GM19468 (cell line): ENCODE measurements at regions not wholly inside any gene's neighbourhood (a gene's known extent, or its start where the extent isn't known, plus 50 kb on each side); places are given as distances from the start of the nearest gene placed in this dataset.

Experiments used
- ATAC-seq: cut with Tn5 transposase; IDR thresholded peaks from one replicate; pipeline ENCODE4 v1.9.1; 2021; ENCODE audit warnings: mild to moderate bottlenecking, moderate library complexity, moderate number of reproducible peaks; ENCODE audit not compliant: unreplicated experiment; ENCODE audit errors: extremely low read depth

DNA sequence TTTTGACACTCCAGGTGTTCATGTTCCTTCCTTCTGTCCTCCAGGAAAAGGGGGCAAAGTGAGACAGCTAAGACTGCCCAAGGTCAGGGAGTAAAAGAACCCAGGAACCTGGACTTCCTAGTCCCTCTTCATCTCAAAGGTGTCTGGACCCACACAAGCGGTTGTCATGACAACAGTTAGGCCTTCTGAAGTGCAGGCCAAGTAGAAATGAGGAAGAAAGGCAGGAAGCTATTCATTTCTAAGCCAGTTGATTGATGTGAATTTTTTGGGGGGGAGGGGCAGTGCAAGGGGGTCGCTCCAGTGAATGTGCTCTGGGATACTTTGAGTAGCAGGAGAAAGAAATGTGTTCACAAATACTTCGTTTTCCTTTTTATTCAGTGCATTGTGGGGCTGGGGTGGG is 114.3 kb downstream of the NAV1 start:
- no peak for ATAC-seq

DNA sequence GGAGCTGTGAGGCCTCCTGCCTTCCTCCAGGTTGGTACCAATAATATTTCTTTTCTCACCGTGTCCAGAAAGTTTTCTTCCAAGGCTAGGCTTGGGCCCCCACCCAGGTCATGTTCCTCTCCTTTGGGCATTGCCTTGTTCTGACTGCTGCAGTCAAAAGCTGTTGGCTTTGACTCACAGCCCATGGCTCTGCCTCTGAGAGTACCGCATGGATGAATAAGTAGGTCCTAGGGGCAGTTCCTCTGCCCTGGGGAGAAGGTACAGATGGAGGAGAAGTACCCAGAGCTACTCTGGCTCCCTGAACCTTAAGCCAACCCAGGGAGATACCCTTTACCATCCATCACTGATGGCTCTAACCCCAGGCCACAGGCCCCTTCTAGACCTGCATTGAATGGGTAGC is 115.0 kb downstream of the NAV1 start:
- ATAC-seq: no peak

DNA sequence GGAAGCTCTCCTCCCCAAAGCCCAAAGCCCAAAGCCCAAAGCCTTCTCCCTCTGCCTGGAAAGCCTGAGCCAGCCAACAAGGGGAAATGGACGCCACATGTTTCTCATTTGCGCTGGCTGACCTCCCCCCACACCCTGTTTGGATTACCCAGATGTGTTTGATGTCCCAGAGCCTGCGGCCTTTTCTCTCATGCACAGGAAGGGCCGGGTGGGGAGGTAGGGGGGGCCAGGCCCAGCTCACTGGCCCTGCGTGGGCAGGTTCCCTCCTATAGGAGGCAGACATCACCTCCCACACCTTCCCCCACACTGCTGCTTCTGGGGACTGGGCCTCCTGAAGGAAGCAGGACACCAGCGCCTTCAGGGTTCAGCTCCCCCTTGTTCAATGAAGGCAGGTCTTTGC is 116.3 kb downstream of the NAV1 start:
- ATAC-seq: no peak

DNA sequence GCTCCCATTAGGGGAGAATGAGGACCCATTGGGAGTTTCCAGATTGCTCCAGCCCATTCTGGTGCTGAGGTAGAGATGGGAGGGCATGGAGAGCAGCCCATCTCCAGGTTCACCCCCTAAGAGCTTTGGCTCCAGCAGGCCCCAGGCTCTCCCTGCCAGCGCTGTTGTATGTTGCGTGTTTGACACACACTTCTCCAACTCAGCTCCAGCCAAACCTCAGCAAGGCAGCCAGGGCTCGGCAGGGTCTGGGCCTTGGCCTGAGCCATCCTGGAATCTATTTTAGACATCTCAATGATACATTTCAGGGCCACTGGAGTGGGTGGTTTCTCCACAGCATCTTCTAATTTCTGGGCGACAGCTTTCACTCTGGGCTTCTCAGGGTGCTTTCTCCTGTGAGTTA is 117.0 kb downstream of the NAV1 start:
- no peak for ATAC-seq

DNA sequence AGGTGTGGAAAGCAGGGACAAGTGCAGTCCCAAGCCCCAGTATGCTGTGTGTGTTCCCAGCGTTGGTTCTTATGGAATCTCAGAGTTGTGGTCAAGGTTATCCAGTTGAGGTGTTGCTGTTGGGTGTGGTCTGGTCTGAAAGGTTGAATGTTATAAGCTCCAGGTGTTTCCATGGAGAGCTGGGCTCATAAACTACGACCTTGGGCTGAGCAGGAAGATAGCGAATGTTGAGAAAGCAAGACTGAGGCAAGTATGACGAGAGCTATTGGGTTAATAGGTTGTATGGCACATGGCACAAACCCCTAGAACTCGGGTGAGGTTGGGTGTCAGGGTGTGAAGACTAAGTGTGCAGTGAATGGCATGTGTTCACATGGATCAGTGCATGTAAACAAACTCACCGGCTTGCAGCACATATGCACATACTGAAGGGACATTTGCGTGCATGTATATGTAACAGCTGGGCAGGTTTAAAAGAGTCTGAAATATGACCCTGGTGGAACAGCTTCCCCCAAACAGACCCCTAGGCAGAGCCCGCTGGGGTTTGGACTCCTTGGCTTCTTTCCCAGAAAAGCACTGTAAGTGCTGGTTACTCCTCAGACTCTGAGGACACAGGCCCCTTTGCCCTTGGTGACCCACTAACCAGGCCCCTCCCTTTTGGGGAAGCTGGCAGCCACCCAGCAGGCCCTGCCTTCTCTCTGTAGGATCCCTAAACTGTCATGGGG is 117.5 kb downstream of the NAV1 start:
- ATAC-seq: no peak

DNA sequence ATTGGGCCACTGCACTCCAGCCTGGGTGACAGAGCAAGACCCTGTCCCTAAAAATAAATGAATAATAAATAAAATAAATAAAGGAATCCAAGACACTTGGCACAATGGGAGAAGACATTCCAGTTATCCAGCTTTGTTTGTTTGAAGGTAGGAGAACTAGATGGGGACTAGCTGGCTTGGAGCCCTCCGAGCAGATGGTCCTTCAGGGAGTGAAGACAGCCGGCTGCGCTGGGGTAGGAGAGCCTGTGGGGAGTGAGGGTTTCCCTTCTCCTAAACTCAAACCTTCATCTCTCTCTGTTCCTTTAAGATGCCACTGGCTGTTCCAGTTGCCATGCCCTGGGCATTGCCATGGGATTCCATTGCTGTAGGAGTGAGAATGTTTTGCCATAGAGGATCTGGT is 120.6 kb downstream of the NAV1 start:
- no peak for ATAC-seq

DNA sequence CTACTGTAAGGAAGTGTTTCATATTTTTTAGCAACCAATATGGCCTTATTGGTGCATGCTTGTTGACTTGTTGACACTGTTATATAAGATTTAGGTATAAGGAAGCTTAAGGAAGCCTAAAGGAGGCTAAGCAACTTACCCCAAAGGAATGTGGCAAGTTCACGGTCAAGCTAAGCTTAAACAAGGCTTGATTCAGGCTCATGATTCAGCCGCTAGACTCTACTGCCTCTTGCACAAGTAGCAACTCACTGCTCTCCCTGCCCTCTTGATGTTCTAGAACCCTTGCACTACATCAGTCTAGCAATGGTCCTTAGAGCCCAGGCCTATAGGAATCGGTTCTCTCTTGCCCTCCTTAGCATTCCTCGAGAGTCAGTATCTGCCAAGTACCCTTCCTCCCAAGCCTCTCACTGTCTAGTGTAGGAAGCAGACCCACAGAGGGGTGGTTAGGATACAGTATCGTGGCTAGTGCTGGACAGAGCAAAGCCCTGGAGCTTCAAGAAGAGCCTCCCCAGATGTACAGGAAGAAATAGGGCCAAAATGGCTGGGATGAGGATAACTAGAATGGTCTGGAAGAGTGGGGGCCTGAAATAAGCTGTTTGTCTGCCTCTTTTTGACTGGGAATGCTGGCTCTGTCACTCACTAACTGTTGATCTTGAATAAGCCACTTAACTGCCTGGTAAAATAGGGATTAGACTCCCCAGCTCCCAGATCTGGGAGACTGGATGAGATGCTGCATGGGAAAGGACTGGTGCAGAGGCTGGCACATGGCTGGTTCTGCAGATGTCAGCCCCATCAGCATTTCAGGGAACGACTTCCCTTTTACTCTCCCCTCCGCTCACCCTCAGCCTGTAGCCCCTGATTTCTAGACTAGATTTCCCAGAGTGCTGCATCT is 122.2 kb downstream of the NAV1 start:
- ATAC-seq: no peak

DNA sequence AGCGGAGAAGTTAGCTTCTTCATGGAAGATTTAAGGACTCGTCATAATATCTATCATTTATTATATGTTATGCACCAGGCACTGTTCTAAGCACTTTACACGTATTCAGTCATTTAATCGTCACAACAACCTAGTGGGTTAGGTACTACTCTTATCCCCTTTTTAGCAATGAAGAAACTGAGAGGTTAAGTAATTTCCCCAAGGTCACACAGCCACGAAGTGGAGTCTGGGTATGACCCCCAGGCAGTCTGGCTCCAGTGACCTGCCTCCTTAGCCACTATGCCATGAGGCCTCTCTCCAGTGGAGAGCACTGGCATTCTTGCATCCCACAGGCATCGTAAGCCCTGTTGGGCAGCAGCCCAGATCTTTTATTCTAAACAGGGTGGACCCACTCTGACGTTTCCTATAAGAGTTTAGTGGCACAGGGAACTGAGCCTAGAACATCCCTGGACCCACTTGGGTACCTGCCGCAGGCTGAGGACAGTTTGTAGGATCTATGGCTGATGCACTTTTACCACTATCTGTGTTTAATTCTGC is 123.0 kb downstream of the NAV1 start:
- no peak for ATAC-seq

DNA sequence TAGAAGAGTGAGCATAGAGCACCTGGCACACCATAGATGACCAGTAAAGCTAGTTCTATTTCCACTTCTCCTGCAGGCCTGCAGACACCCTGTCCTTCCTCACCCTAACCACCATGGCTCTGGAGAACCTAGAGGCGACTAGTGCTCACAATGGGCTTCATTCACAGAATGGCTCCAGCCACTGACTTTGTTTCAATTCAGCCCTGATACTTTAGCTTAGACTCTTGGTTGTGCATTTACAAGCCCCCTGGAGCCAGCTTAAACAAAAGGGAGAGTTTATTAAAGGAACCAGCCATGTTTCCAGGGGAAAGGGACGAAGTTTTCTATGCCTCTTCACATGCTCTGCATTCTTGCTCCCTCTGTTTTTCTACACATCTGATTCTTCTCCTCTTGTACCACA is 123.7 kb downstream of the NAV1 start:
- no peak for ATAC-seq

DNA sequence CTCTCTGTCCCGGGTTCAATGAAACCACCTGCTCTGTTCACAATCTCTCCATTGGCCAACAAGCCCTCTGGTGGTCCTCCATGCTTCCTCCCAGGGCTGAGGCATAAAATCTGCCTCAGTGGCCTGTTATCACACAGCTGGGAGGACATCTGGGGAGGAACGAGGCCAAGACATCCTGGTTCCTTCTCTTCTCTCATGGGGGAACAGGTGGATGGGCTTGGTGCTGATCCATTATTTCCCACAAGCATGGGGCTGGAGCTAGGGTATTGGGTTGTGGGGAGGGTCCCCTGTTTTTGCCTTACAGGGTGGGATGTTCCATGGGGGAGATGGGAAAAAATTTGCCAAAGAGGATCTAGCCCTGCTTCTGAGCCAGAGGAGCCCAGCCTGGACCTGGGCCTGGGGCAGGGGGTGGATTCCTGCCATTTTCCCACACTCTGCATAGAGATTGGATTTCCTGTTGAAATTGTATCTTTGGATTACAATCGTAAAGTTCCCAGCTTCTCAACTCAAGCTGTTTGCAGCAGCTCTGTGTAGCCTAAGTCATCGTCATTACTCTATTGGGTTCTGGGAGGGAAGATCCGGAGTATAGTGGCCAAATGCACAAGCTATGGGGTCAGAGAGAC is 124.7 kb downstream of the NAV1 start:
- no peak for ATAC-seq

DNA sequence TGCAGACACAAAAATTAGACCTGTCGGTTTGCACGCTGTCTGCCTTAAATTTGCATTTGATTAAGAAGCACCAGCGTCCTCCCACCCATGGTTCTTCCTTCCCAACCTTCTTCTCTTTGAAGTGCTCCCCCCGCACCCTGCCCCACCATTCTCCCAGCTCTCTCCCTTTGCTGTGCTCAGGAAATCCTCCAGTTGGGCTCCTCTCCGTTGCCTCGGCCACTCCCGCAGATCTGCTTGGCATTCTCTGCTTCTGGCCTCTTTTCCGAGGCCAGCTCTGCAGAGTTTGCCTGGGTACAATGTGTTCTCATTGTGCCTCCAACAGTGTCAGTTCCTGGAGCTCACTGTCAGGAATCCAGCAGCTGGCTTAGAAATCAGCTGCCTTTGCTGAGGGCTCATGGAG is 126.1 kb downstream of the NAV1 start:
- ATAC-seq: no peak

DNA sequence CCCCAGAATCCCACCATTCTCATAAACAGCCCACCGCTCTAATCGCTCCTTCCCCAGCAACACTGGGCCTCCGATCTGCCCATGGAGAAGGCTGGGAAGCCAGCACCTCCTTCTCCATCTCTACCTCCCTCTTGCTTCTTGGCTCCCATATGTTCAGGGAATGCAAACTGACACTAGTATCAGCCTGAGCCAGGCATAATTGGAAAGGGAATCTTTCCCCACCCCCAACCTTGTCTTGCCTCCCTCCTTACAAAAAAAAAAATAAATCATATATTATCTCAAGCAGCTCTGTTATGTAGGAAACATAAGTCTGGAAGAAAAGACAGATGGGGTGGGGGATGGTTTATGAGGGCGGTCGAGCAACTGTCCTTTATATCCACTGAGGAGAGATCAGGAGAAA is 127.2 kb downstream of the NAV1 start:
- ATAC-seq: no peak

DNA sequence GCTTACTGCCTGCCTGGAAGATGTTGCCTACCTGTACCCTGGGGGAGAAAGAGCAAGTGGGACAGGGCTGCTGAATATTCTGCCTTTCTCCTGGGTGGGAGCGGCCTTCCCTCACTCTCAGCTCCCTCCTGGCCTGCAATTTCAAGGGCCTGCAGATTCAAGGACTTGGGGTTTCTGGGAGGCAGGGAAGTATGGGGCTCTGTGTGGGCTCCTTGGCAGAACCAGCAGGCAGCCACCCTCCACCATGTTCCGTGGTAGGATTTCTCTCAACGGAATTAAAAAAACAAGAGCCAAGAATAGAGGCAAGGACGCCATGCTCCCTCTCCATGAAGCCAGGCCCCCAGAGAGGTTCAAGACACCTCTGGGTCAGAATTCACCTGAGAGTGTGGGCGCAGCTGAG is 127.7 kb downstream of the NAV1 start:
- ATAC-seq: no peak

DNA sequence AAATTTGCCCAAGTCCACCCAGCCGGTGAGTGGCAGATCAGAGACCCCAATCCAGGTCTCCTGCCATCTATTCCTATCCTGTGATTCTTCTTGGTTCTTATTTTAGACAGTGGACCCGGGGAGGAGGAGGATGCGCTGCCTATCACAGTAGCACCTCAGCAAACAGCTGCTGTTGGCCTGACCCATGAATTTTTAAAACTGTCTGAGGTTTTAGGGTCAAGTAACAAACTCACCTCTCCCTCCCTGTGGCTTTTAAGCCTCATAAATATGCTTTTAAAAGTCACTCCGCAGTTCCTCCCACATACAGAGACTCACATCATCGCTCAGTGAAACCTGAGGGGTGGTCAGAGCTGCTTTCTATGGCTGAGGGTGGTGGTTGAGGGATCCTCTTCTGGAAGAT is 128.6 kb downstream of the NAV1 start:
- no peak for ATAC-seq

DNA sequence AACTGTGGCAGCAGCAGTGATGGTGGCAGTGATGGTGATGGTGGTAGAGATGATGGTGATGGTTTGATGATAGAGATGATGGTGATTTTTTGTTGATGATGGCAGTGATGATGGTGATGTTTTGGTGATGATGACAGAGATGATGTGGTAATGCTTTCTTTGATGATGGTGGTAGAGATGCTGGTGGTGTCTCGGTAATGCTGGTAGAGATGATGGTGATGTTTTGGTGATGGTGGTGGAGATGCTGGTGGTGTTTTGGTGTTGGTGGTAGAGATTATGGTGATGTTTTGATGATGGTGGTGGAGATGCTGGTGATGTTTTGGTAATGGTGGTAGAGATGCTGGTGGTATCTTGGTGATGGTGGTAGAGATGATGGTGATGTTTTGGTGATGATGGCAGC is 131.6 kb downstream of the NAV1 start:
- no peak for ATAC-seq

DNA sequence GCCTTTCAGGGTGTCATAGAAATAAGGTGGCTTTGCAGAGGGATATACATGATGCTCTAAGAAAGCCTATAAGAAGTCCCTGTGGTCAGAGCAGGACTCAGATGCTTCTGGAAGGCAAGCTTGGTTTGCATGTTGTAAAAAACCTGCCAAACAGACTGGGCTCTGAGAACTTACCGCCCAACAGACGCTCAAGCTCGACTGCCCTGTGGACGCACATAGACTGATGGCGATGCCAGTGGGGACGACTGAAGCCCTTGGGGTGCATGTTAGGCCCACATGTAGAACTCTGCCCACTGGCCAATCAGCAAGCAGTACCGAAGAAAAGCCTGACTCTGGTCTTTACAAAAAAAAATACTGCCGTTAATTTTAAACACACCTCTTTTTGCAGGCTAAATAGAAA is 133.8 kb downstream of the NAV1 start:
- ATAC-seq: no peak

DNA sequence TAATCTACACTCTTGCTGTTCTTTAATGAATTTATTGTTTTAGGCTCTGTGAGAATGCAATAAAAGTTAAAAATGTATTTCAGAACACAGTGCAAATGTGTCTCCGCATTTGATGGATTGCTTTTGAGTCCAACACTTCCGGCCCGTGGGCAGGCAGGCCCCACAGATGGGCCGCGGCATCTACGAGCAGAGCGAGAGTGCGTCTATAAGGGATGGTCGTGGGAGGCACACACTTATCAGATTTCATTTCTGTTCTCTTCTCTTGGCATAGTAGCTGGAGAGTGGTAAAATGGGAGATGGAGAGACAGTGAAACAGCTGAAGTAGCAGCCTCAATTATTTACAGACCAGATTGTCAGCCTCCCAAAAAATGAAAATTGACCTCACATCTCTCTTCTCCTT is 134.2 kb downstream of the NAV1 start:
- ATAC-seq: no peak

DNA sequence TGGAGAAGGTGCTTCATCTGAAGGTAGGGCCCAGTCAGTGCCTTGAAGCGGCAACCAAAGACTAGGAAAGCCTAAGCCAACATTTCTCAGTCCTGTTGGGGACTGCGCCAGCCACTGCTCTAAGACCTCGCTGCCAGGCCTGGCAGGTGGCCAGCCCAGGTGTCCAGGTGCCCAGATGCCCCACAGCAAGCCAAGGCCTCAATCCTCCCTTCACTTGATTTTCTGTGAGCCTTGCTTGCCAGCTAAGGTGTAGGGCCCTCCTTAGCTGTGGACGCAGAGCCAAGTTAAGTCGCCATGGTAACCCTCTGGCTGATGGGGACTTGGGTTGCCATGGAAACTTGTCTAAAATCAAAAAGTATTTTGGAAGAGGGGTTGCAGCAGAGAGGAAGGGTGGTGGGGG is 135.0 kb downstream of the NAV1 start:
- no peak for ATAC-seq

DNA sequence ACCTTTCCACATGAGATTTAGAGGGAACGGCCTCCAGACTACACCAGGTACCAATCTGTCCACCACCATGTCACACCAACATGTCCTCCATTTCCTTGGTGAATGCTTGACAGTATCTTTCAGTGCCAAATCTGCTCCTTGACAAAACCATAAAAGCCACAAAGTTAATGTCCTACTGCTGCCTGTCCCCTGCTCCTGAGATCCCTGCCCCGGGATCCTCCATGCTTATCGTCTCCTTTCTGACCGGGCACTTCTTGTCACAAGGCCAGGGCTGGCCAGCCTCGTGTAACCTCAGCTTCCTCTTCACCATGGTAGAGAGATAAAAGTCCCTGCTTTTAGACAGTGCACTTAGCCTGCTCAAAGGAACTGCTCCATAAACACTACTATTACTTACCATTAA is 136.2 kb downstream of the NAV1 start:
- ATAC-seq: no peak

DNA sequence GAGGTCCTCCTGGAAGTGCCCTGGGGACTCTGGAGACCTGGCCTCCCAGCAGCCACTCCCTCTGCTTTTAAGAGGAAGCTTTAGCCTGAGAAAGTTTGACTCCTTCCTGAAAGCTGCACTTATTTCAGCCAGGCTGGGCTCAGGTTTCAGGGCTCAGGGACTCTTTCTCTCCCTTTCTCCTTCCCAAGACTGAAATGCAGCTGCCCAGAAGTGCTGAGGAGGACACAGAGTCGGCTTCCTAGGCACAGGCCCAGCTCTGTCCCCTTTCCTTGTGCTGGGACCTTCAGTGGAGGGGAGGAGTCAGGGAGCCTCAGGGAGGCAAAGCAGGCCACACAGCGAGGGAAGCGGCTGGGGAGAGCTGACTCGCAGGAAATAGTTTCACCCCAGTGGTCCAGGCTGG is 137.3 kb downstream of the NAV1 start:
- ATAC-seq: no peak

DNA sequence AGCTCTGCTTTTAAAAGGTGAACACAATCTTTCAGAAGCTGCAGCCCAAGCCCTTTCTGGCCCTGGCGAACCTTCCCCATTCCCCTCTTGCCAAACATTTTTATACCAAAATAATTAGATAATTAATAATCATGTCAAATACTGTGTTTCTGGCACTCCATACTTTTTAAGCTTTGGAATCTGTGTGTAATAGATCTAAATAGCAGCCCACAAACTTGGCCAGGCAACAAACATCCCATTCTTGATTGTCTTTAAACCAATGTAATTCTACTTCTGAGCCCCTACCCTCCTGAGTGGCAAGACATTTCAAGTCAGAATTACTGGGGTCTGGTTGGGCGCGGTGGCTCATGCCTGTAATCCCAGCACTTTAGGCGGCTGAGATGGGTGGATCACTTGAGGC is 137.7 kb downstream of the NAV1 start:
- no peak for ATAC-seq
